Activated T-cell treated with anti-CD3 and anti-CD28 coated beads, Interleukin-2, amount 50 U/mL, for 72 hours (primary cell): ENCODE measurements at regions not wholly inside any gene's neighbourhood (a gene's known extent, or its start where the extent isn't known, plus 50 kb on each side); places are given as distances from the start of the nearest gene placed in this dataset.

Source experiments
- ATAC-seq, 2 donors: fragments of 150-1000 bp; cut with Tn5 transposase; replicated peaks in 1 of 2; 2 replicates each; pipeline ENCODE4 v1.10.0; 2021; ENCODE audit warnings: moderate library complexity in 2 of 2, mild to moderate bottlenecking in 1 of 2
- DNase-seq, 2 donors: peaks; one replicate each; pipeline ENCODE4 v3.0.0; 2021 to 2022; ENCODE audit warnings: mixed read lengths in 1 of 2
- H3K27ac Mint-ChIP-seq: one replicate; pipeline ENCODE4 v1.8.0; 2022; ENCODE audit warnings: mild to moderate bottlenecking, moderate library complexity, mixed read lengths
- H3K27me3 Mint-ChIP-seq: one replicate; pipeline ENCODE4 v1.8.0; 2022; ENCODE audit warnings: low read depth, mixed read lengths
- H3K36me3 Mint-ChIP-seq, 2 donors: one replicate each; pipeline ENCODE4 v1.8.0; 2022; ENCODE audit warnings: mixed read lengths in 2 of 2, mild to moderate bottlenecking in 1 of 2; ENCODE audit not compliant: insufficient read depth in 2 of 2
- H3K4me1 Mint-ChIP-seq: one replicate; pipeline ENCODE4 v1.8.0; 2022; ENCODE audit warnings: low read depth, mixed read lengths
- H3K4me3 Mint-ChIP-seq, 2 donors: one replicate each; pipeline ENCODE4 v1.8.0; 2022; ENCODE audit warnings: mild to moderate bottlenecking in 2 of 2, mixed read lengths in 2 of 2, moderate library complexity in 2 of 2
- H3K9me3 Mint-ChIP-seq, 2 donors: one replicate each; pipeline ENCODE4 v1.8.0; 2022; ENCODE audit warnings: mixed read lengths in 2 of 2

GRCh38 chr3:197393711-197394110, 95.3 kb upstream of the DLG1 start:
- Mint-ChIP-seq H3K27ac (no peak overlapping the region), H3K4me3 (peak overlapping the region in 1 of 2 donors; percentile 40), H3K9me3 (no peaks in the 10 kb centered on the region), H3K4me1 (peaks cover 37% of the 10 kb centered on the region), H3K27me3 (no peaks in the 10 kb centered on the region), H3K36me3 (no peaks in the 10 kb centered on the region)
- DNase-seq (no peak), ATAC-seq (peak in 1 of 2 donors; percentile 16)

- no peaks in the 10 kb centered on the region for H3K27me3 Mint-ChIP-seq
- H3K9me3 Mint-ChIP-seq, result no peaks in the 10 kb centered on the region
- H3K36me3 Mint-ChIP-seq, result no peaks in the 10 kb centered on the region
- DNase-seq (no peak), ATAC-seq (no peak)
- H3K4me3 Mint-ChIP-seq, result no peak overlapping the region
- H3K4me1 Mint-ChIP-seq, result peaks cover 29% of the 10 kb centered on the region
- H3K27ac Mint-ChIP-seq, result no peak overlapping the region
These were observed 94.5 kb upstream of the DLG1 start for GRCh38 chr3:197392961-197393360.

- no peak for DNase-seq
- no peak overlapping the region for H3K27ac Mint-ChIP-seq
- ATAC-seq, result no peak
- H3K4me3 Mint-ChIP-seq, result no peak overlapping the region
- no peaks in the 10 kb centered on the region for H3K4me1 Mint-ChIP-seq
- no peaks in the 10 kb centered on the region for H3K27me3 Mint-ChIP-seq
- H3K36me3 Mint-ChIP-seq, result no peaks in the 10 kb centered on the region
- H3K9me3 Mint-ChIP-seq, result no peaks in the 10 kb centered on the region
These were observed 83.0 kb upstream of the DLG1 start for GRCh38 chr3:197381371-197381770.

DNA sequence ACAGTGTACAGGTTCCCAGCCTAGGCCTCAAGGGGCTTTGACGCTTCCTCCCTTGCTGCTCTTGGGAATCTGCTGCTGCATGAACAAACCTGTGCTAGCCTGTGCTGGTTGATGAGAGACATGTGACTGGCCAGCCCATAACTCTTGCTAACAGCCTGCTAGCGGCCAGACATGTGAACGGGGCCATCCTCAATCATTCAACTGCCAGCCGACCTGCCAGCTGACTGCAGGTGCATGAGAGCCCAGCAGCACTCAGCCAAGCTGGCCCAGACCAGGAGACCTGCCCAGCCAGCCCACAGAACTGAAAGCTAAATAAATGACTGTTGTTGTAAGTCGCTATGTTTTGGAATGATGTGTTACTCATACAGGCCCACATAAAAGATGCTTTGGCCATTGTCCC, 82.4 kb upstream of the DLG1 start:
- Mint-ChIP-seq H3K27ac (no peak overlapping the region), H3K4me1 (no peaks in the 10 kb centered on the region), H3K36me3 (no peaks in the 10 kb centered on the region), H3K4me3 (no peak overlapping the region), H3K9me3 (no peaks in the 10 kb centered on the region), H3K27me3 (no peaks in the 10 kb centered on the region)
- DNase-seq (no peak), ATAC-seq (no peak)

DNA sequence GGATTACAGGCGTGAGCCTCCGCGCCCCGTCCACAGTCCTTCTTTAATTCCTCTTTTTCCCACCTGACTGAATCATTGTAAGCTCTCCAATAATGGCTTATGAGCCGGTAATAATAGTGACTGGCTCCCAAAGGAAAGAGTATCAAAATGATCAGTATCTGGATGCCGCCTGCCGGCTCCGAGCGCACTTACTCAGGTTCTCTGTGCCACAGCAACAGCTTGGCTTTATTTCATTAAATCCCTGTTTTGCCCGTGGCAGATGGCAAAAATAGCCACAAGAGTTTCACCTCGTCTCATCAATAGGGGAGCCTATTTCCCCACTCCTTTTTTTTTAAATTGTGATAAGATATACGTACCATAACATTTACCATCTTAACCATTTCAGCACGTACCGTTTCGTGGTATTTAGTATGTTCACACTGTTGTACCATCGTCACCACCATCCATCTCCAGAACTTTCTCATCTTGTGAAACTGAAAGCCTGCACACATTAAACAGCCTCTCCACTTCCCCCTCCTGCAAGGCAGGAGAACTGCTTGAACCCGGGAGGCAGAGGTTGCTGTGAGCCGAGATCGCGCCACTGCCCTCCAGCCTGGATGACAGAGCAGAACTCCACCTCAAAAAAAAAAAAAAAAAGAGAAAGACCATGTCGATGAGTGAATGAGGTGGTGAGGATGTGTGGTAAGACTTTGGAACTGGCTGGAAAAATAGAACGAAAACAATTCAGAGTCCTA, 80.7 kb upstream of the DLG1 start:
- Mint-ChIP-seq H3K9me3 (no peaks in the 10 kb centered on the region), H3K4me3 (no peak overlapping the region), H3K36me3 (no peaks in the 10 kb centered on the region), H3K27ac (no peak overlapping the region), H3K4me1 (no peaks in the 10 kb centered on the region), H3K27me3 (no peaks in the 10 kb centered on the region)
- ATAC-seq, result peak in 1 of 2 donors; percentile 41
- no peak for DNase-seq

DNA sequence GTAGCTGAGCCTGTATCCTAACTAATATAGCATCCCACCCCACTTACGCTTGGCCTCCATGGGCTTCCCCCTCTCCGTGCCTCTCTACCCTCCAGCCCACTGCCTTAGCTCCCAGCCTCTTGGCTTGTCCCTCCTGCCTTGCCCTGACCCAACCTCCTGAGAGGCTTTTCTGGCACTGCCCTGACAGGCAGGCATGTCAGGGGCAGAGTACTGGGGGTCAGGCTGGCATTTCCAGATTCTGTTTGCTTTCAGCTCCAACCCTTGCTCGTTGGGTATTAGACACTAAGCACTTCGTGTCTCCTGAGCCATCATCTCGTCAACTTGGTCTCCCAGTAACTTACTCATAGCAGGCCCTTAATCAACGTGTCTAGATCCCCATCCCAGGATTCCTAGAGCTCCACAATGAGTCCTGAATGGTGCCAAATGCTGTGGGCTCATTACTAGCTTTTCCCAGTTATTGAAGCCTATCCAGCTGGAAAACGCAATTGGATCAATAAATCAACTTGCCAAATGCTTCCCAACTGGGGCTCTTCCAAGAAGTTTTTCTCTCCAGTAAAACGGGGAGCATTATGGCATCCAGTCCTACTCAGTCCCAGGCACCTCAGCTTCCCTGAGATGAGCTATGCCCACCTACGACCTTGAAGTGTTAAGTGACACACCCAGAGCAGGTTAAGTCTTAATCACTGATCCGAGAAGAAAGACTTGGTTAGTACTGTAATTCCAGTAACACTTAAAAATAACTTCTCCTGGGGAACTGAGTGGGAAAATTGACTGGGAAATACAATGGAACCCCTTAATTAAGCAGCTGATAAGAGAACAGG, 78.5 kb upstream of the DLG1 start:
- no peaks in the 10 kb centered on the region for H3K27me3 Mint-ChIP-seq
- H3K36me3 Mint-ChIP-seq, result no peaks in the 10 kb centered on the region
- DNase-seq (no peak), ATAC-seq (no peak)
- H3K4me1 Mint-ChIP-seq, result no peaks in the 10 kb centered on the region
- H3K27ac Mint-ChIP-seq, result no peak overlapping the region
- no peak overlapping the region for H3K4me3 Mint-ChIP-seq
- no peaks in the 10 kb centered on the region for H3K9me3 Mint-ChIP-seq

DNA sequence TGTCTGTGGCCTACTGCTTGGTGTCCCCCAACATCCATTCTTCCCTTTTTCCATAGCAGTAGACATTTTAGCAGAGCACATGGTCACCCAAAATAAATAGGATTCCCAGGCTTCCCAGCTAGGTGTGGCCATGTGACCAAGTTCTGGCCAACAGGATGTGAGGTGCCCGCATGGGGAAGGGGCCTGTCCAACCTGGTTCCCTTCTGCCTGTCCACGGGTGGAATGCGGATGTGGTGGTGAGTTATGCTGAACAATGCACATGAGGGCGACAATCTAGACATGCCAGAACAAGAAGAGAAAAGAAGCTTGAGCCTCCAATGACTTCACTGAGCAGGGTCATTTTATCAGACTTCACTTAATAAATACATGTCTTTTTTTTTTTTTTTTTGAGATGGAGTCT, 77.6 kb upstream of the DLG1 start:
- no peaks in the 10 kb centered on the region for H3K27me3 Mint-ChIP-seq

DNA sequence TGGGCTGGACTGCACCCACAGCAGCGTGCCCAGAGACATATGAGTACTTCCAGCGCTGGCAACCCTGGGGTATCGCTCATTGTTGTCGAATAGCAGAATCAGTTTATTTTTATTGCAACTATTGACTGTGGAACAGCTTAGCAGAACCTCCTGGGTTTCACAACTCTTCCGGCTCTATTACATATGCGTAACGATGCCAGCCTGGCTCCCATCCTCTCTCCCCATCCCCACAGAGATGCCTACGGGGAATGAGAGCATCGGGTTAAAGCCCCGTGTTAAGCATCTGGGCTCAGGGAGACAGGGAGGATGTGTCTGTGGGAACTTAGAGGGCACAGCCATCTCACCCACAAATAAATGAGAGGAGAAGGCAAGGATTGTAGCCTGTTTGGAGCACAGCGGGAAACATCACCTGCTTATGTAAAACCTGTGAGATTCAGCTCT, 76.6 kb upstream of the DLG1 start:
- Mint-ChIP-seq H3K4me1 (no peaks in the 10 kb centered on the region), H3K27ac (no peak overlapping the region), H3K4me3 (no peak overlapping the region), H3K27me3 (no peaks in the 10 kb centered on the region), H3K9me3 (no peaks in the 10 kb centered on the region), H3K36me3 (no peaks in the 10 kb centered on the region)
- DNase-seq (no peak), ATAC-seq (no peak)

More for the DNA sequence above, 77.6 kb upstream of the DLG1 start:
- Mint-ChIP-seq H3K9me3 (no peaks in the 10 kb centered on the region), H3K27ac (no peak overlapping the region), H3K36me3 (no peaks in the 10 kb centered on the region), H3K4me3 (no peak overlapping the region), H3K4me1 (no peaks in the 10 kb centered on the region)
- DNase-seq, result no peak
- no peak for ATAC-seq

GRCh38 chr3:197373096-197373495, 74.7 kb upstream of the DLG1 start:
- H3K36me3 Mint-ChIP-seq, result no peaks in the 10 kb centered on the region
- peaks cover 8% of the 10 kb centered on the region for H3K27me3 Mint-ChIP-seq
- H3K27ac Mint-ChIP-seq, result no peak overlapping the region

GRCh38 chr3:197372047-197372661, 73.7 kb upstream of the DLG1 start:
- H3K4me1 Mint-ChIP-seq, result no peaks in the 10 kb centered on the region
- ATAC-seq, result no peak
- DNase-seq, result no peak
- H3K4me3 Mint-ChIP-seq, result no peak overlapping the region
- H3K27ac Mint-ChIP-seq, result no peak overlapping the region
- H3K9me3 Mint-ChIP-seq, result no peaks in the 10 kb centered on the region
- H3K27me3 Mint-ChIP-seq, result peaks cover 9% of the 10 kb centered on the region
- no peaks in the 10 kb centered on the region for H3K36me3 Mint-ChIP-seq

More at GRCh38 chr3:197373096-197373495, 74.7 kb upstream of the DLG1 start:
- Mint-ChIP-seq H3K4me1 (no peaks in the 10 kb centered on the region), H3K4me3 (no peak overlapping the region), H3K9me3 (no peaks in the 10 kb centered on the region)
- no peak for ATAC-seq
- no peak for DNase-seq

GRCh38 chr3:197371591-197372046, 73.2 kb upstream of the DLG1 start:
- Mint-ChIP-seq H3K4me3 (no peak overlapping the region), H3K27me3 (peaks cover 9% of the 10 kb centered on the region), H3K36me3 (no peaks in the 10 kb centered on the region), H3K4me1 (no peaks in the 10 kb centered on the region), H3K27ac (no peak overlapping the region), H3K9me3 (no peaks in the 10 kb centered on the region)
- no peak for DNase-seq
- no peak for ATAC-seq

GRCh38 chr3:197369545-197369944, 71.1 kb upstream of the DLG1 start:
- DNase-seq (no peak), ATAC-seq (no peak)
- H3K4me1 Mint-ChIP-seq, result no peaks in the 10 kb centered on the region
- H3K27me3 Mint-ChIP-seq, result peaks cover 26% of the 10 kb centered on the region
- H3K36me3 Mint-ChIP-seq, result no peaks in the 10 kb centered on the region
- no peaks in the 10 kb centered on the region for H3K9me3 Mint-ChIP-seq
- H3K4me3 Mint-ChIP-seq, result no peak overlapping the region
- H3K27ac Mint-ChIP-seq, result no peak overlapping the region

GRCh38 chr3:197368821-197369220, 70.4 kb upstream of the DLG1 start:
- no peak overlapping the region for H3K4me3 Mint-ChIP-seq
- H3K9me3 Mint-ChIP-seq, result no peaks in the 10 kb centered on the region
- H3K36me3 Mint-ChIP-seq, result no peaks in the 10 kb centered on the region
- no peaks in the 10 kb centered on the region for H3K4me1 Mint-ChIP-seq
- DNase-seq (no peak), ATAC-seq (no peak)
- H3K27ac Mint-ChIP-seq, result no peak overlapping the region
- H3K27me3 Mint-ChIP-seq, result peaks cover 33% of the 10 kb centered on the region
